Peyer's patch (tissue), 4 donors: ENCODE measurements at regions not wholly inside any gene's neighbourhood (a gene's known extent, or its start where the extent isn't known, plus 50 kb on each side); places are given as distances from the start of the nearest gene placed in this dataset.

Source experiments
- DNase-seq, 3 donors: peaks; one replicate each; pipeline ENCODE4 v3.0.0-alpha.2; 2017 to 2019
- H3K27ac ChIP-seq, 4 donors: fragments of 200-600 bp; sonication (generic); one replicate each; pipeline ENCODE4 v1.5.1; 2016 to 2019
- H3K27me3 ChIP-seq, 2 donors: fragments of 200-600 bp; sonication (generic); one replicate each; pipeline ENCODE4 v1.5.1; 2019
- H3K36me3 ChIP-seq, 3 donors: fragments of 200-600 bp; sonication (generic); one replicate each; pipeline ENCODE4 v1.5.1; 2016 to 2019
- H3K4me1 ChIP-seq, 4 donors: fragments of 200-600 bp; sonication (generic); one replicate each; pipeline ENCODE4 v1.5.1; 2016 to 2019
- H3K4me3 ChIP-seq, 4 donors: fragments of 200-600 bp; sonication (generic); 1 replicate in 3 of 4; 2 replicates in 1 of 4; pipeline ENCODE4 v1.5.1; 2016 to 2019; ENCODE audit warnings: mild to moderate bottlenecking in 1 of 4
- H3K9me3 ChIP-seq, 4 donors: fragments of 200-600 bp; sonication (generic); one replicate each; pipeline ENCODE4 v1.5.1; 2016 to 2019; ENCODE audit warnings: mild to moderate bottlenecking in 1 of 4
- POLR2A ChIP-seq, 2 donors: fragments of 450-650 bp; IDR thresholded peaks; one replicate each; pipeline ENCODE4 v1.5.1; 2017; ENCODE audit warnings: antibody characterized with exemption in 2 of 2, mild to moderate bottlenecking in 2 of 2, moderate library complexity in 2 of 2
- TF ChIP-seq, protein P1 (sequence below), 6 experiments: fragments of 450-650 bp in 4 of 6; fragments of 200-600 bp in 2 of 6; sonication (generic) in 1 of 6; IDR thresholded peaks; one replicate each; pipeline ENCODE4 v1.5.1; 2017 to 2019; ENCODE audit warnings: antibody characterized with exemption in 6 of 6, mild to moderate bottlenecking in 3 of 6, moderate library complexity in 1 of 6

DNA sequence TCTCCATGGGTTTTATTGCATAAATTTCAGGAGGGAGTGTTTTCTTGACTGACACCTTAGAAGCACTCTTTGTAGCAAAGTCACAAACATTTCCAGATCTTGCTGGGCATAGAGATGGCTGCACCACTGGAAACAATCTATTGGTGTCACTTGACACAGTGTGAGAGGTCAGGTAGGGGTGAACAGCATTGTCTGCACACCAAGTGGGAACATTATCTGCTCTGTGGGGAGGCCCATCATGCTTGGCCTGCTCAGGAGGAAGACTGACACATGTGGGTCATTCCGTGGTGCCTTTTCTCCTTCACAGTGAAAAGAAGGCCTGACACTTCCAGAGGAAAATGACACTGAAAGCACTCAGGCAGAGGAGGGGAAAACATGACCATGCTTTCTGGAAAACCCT lies 149.9 kb upstream of the GALNT15 start:
- no peaks in the 10 kb centered on the region for H3K36me3 ChIP-seq
- H3K27ac ChIP-seq, result no peak overlapping the region
- H3K27me3 ChIP-seq, result no peaks in the 10 kb centered on the region
- no peaks in the 10 kb centered on the region for H3K4me1 ChIP-seq
- no peak for DNase-seq
- no peak for TF ChIP-seq POLR2A (IDR thresholded peaks at IDR 0.05)
- TF ChIP-seq, protein P1, sequence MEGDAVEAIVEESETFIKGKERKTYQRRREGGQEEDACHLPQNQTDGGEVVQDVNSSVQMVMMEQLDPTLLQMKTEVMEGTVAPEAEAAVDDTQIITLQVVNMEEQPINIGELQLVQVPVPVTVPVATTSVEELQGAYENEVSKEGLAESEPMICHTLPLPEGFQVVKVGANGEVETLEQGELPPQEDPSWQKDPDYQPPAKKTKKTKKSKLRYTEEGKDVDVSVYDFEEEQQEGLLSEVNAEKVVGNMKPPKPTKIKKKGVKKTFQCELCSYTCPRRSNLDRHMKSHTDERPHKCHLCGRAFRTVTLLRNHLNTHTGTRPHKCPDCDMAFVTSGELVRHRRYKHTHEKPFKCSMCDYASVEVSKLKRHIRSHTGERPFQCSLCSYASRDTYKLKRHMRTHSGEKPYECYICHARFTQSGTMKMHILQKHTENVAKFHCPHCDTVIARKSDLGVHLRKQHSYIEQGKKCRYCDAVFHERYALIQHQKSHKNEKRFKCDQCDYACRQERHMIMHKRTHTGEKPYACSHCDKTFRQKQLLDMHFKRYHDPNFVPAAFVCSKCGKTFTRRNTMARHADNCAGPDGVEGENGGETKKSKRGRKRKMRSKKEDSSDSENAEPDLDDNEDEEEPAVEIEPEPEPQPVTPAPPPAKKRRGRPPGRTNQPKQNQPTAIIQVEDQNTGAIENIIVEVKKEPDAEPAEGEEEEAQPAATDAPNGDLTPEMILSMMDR (IDR thresholded peaks at IDR 0.05), result no peak
- H3K4me3 ChIP-seq, result no peak overlapping the region
- H3K9me3 ChIP-seq, result no peaks in the 10 kb centered on the region

DNA sequence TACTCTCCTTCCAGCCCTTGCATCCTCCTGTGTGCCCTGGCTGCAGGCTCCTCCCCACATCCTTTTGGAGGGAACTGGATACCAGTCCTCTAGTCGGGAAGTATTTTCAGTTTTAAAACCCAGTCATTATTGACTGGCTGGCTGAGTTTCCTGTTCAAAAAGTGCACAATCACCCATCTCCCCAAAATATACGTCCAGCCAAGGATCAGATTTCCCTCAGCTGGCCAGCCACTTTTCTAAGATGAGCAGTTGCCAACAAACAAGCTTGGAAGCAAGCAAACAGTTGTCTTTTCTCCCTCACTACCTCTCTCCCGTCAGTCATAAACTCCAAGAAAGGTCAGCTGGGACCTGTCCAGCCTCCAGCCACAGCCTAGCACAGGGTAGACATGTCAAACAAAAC lies 147.7 kb upstream of the GALNT15 start:
- H3K27me3 ChIP-seq, result no peaks in the 10 kb centered on the region
- no peak for DNase-seq
- no peaks in the 10 kb centered on the region for H3K36me3 ChIP-seq
- H3K4me3 ChIP-seq, result no peak overlapping the region
- no peak overlapping the region for H3K27ac ChIP-seq
- TF ChIP-seq, protein P1 (IDR thresholded peaks at IDR 0.05), result no peak
- TF ChIP-seq POLR2A (IDR thresholded peaks at IDR 0.05), result no peak
- H3K4me1 ChIP-seq, result no peaks in the 10 kb centered on the region
- H3K9me3 ChIP-seq, result no peaks in the 10 kb centered on the region

DNA sequence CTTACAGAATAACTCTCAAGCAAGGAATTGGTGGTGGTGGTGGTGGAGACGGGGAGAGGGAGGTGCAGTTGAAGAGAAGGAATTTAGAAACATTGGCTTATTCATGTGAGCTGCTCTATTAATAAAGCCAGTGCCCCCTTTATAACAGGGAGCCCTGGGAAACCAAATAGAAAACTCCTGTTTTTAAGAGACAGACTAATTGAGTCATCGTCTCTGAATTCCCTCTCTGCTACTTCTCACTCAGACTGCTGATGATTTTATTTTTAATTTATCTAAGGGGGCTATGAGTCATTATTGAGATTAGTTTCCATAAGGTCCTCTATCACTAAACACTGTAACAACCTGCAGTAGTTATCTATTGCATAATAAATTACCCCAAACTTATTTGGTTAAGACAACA lies 145.9 kb upstream of the GALNT15 start:
- no peak overlapping the region for H3K27ac ChIP-seq
- H3K4me3 ChIP-seq, result no peak overlapping the region
- no peaks in the 10 kb centered on the region for H3K36me3 ChIP-seq
- no peaks in the 10 kb centered on the region for H3K27me3 ChIP-seq
- no peak for DNase-seq
- H3K4me1 ChIP-seq, result no peaks in the 10 kb centered on the region
- no peak for TF ChIP-seq POLR2A (IDR thresholded peaks at IDR 0.05)
- TF ChIP-seq, protein P1 (IDR thresholded peaks at IDR 0.05), result no peak
- H3K9me3 ChIP-seq, result no peaks in the 10 kb centered on the region

DNA sequence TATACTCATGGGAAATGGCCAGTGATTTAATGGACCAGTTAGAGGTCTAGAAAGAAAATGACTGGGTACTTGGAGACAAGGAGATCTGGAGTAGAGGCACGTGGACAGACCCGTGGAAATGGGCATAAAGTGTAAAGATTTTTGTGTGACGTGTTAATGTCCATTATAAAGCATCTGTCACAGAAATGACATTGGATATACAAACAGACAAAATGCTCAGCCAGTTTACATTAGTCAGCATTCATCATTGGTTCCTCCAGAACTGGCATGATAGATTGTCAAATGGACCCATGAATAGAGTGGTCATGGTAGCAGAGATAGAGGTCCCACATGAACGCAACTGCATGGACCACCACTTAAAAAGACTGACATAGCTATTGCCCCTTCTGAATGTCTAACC lies 144.1 kb upstream of the GALNT15 start:
- DNase-seq, result no peak
- Histone ChIP-seq H3K27me3 (no peaks in the 10 kb centered on the region), H3K4me1 (no peaks in the 10 kb centered on the region), H3K36me3 (no peaks in the 10 kb centered on the region), H3K27ac (no peak overlapping the region), H3K4me3 (no peak overlapping the region), H3K9me3 (no peaks in the 10 kb centered on the region)
- TF ChIP-seq, protein P1 (IDR thresholded peaks at IDR 0.05), result no peak
- no peak for TF ChIP-seq POLR2A (IDR thresholded peaks at IDR 0.05)

DNA sequence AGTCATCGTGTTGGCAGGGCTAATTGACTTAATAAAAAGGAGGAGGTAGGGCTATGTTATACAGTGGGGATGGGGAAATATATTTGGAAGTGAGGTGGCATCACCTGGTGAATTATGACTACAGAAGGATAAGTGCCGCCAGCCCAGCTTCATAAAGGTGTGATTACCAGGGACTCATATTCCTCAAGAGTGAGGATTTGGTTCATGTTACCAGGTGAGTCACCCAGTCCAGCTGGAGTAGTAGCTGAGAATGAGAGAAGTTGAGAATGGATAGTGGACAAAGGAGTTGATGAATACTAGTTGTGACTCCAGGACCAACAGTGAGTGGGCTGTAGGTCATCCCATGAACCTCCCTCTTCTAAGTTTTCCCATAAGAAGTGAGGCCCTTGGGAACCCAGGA lies 143.0 kb upstream of the GALNT15 start:
- H3K4me3 ChIP-seq, result no peak overlapping the region
- H3K27ac ChIP-seq, result no peak overlapping the region
- DNase-seq, result no peak
- no peaks in the 10 kb centered on the region for H3K27me3 ChIP-seq
- H3K4me1 ChIP-seq, result no peaks in the 10 kb centered on the region
- H3K36me3 ChIP-seq, result no peaks in the 10 kb centered on the region
- TF ChIP-seq POLR2A (IDR thresholded peaks at IDR 0.05), result no peak
- TF ChIP-seq, protein P1 (IDR thresholded peaks at IDR 0.05), result no peak
- H3K9me3 ChIP-seq, result no peaks in the 10 kb centered on the region
